Trophoblast cell (in vitro differentiated cells and primary cell): ENCODE measurements at regions not wholly inside any gene's neighbourhood (a gene's known extent, or its start where the extent isn't known, plus 50 kb on each side); places are given as distances from the start of the nearest gene placed in this dataset.

Experiments
- DNase-seq, 2 donors: peaks; one replicate each; pipeline ENCODE4 v3.0.0-alpha.2; 2016
- H2AFZ ChIP-seq: 2 replicates; pipeline ENCODE4 v1.6.1; 2013; ENCODE audit warnings: low read length, moderate library complexity, mild to moderate bottlenecking; ENCODE audit not compliant: insufficient read depth, poor library complexity
- H2AK5ac ChIP-seq: 2 replicates; pipeline ENCODE4 v1.6.1; 2013; ENCODE audit warnings: mild to moderate bottlenecking, low read length
- H2BK120ac ChIP-seq: 2 replicates; pipeline ENCODE4 v1.6.1; 2013; ENCODE audit warnings: low read length, mild to moderate bottlenecking, moderate library complexity; ENCODE audit not compliant: insufficient read depth, poor library complexity
- H2BK12ac ChIP-seq: 2 replicates; pipeline ENCODE4 v1.6.1; 2013; ENCODE audit warnings: mild to moderate bottlenecking, low read length, moderate library complexity
- H2BK5ac ChIP-seq: 2 replicates; pipeline ENCODE4 v1.6.1; 2013; ENCODE audit warnings: low read length, low read depth, moderate library complexity, mild to moderate bottlenecking; ENCODE audit not compliant: poor library complexity
- H3K14ac ChIP-seq: 2 replicates; pipeline ENCODE4 v1.6.1; 2013; ENCODE audit warnings: mild to moderate bottlenecking, low read length
- H3K18ac ChIP-seq: 2 replicates; pipeline ENCODE4 v1.6.1; 2013; ENCODE audit warnings: mild to moderate bottlenecking, low read length
- H3K23ac ChIP-seq: 2 replicates; pipeline ENCODE4 v1.6.1; 2013; ENCODE audit warnings: low read length
- H3K27ac ChIP-seq: 2 replicates; pipeline ENCODE4 v1.5.1; 2013; ENCODE audit warnings: low read depth, mild to moderate bottlenecking, inconsistent platforms, low read length, moderate library complexity
- H3K27me3 ChIP-seq: 2 replicates; pipeline ENCODE4 v1.6.1; 2013; ENCODE audit warnings: inconsistent platforms, mild to moderate bottlenecking, low read length, moderate library complexity; ENCODE audit not compliant: insufficient read depth
- H3K36me3 ChIP-seq, 2 experiments: 1 replicate in 1 of 2; 2 replicates in 1 of 2; pipeline ENCODE4 v1.6.1; 2013; ENCODE audit warnings: low read length in 2 of 2, mild to moderate bottlenecking in 2 of 2, moderate library complexity in 1 of 2; ENCODE audit not compliant: insufficient read depth in 2 of 2, control insufficient read depth in 1 of 2
- H3K4ac ChIP-seq: 2 replicates; pipeline ENCODE4 v1.6.1; 2013; ENCODE audit warnings: low read depth, mild to moderate bottlenecking, low read length, moderate library complexity
- H3K4me1 ChIP-seq, 2 experiments: 1 replicate in 1 of 2; 2 replicates in 1 of 2; pipeline ENCODE4 v1.6.1; 2013; ENCODE audit warnings: low read length in 2 of 2, mild to moderate bottlenecking in 2 of 2, moderate library complexity in 1 of 2; ENCODE audit not compliant: insufficient read depth in 2 of 2, control insufficient read depth in 1 of 2
- H3K4me2 ChIP-seq: 2 replicates; pipeline ENCODE4 v1.6.1; 2013; ENCODE audit warnings: inconsistent platforms, mild to moderate bottlenecking, low read length, moderate library complexity
- H3K4me3 ChIP-seq: 2 replicates; pipeline ENCODE4 v1.5.1; 2013; ENCODE audit warnings: mild to moderate bottlenecking, low read depth, low read length, inconsistent platforms
- H3K79me1 ChIP-seq: one replicate; pipeline ENCODE4 v1.6.1; 2013; ENCODE audit warnings: low read length
- H3K79me2 ChIP-seq: 2 replicates; pipeline ENCODE4 v1.6.1; 2013; ENCODE audit warnings: low read length, mild to moderate bottlenecking; ENCODE audit not compliant: control insufficient read depth, insufficient read depth, poor library complexity
- H3K9ac ChIP-seq: 2 replicates; pipeline ENCODE4 v1.6.1; 2013; ENCODE audit warnings: mild to moderate bottlenecking, low read length
- H3K9me3 ChIP-seq: 2 replicates; pipeline ENCODE4 v1.6.1; 2013; ENCODE audit warnings: low read depth, mild to moderate bottlenecking, control low read depth, inconsistent platforms, low read length; ENCODE audit not compliant: insufficient read depth
- H4K12ac ChIP-seq: 2 replicates; pipeline ENCODE4 v1.6.1; 2013; ENCODE audit warnings: low read depth, mild to moderate bottlenecking, low read length, moderate library complexity
- H4K8ac ChIP-seq: 2 replicates; pipeline ENCODE4 v1.6.1; 2013; ENCODE audit warnings: low read depth, mild to moderate bottlenecking, low read length, moderate library complexity
- H4K91ac ChIP-seq: one replicate; pipeline ENCODE4 v1.6.1; 2013; ENCODE audit warnings: low read depth, mild to moderate bottlenecking, low read length, moderate library complexity
- WGBS: extraction: QIAGEN DNeasy Blood & Tissue Kit; methylation state at CpG from one replicate; pipeline ENCODE4 v1.1.7; 2013; ENCODE audit warnings: missing lambda C conversion rate; ENCODE audit not compliant: insufficient read length, insufficient coverage; ENCODE audit errors: extremely low coverage; 5-methylcytosine and 5-hydroxymethylcytosine counted together

- Histone ChIP-seq H3K4ac (no peak overlapping the region), H3K4me1 (no peaks in the 10 kb centered on the region), H4K91ac (no peak overlapping the region), H3K27ac (no peak overlapping the region), H3K36me3 (no peaks in the 10 kb centered on the region), H3K23ac (no peak overlapping the region), H3K4me2 (no peak overlapping the region), H2AK5ac (no peak overlapping the region), H2BK12ac (no peak overlapping the region), H3K14ac (no peak overlapping the region), H3K18ac (no peak overlapping the region), H3K4me3 (no peak overlapping the region), H2BK120ac (no peak overlapping the region), H3K79me1 (no peaks in the 10 kb centered on the region), H3K79me2 (no peaks in the 10 kb centered on the region), H4K12ac (no peak overlapping the region), H3K9ac (no peak overlapping the region), H4K8ac (no peak overlapping the region), H3K9me3 (no peaks in the 10 kb centered on the region), H3K27me3 (no peaks in the 10 kb centered on the region), H2BK5ac (no peak overlapping the region), H2AFZ (no peak overlapping the region)
- WGBS, result no CpG with 5 or more reads among the region's 6 CpGs
- DNase-seq, result no peak
Observed at GRCh38 chr20:22100686-22101085, 395.2 kb downstream of the PAX1 start.

DNA sequence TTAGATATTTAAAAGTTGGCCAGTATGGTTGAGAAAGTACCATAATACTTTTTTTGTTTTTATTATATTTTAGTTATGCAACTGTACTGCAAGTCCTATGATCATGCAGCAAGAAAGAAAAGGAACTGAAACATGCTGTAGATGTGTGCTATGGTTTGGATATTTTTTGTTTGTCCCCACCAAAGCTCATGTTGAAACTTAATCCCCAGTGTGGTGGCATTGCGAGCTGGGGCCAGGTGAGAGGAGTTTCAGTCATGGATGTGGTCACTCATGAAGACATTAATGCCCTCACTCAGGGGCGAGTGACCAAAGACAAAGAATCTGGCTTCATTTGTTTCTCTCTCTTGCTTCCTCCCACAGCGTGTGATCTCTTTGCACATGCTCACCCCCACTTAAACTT, 393.9 kb downstream of the PAX1 start:
- no CpG with 5 or more reads among the region's 3 CpGs for WGBS

DNA sequence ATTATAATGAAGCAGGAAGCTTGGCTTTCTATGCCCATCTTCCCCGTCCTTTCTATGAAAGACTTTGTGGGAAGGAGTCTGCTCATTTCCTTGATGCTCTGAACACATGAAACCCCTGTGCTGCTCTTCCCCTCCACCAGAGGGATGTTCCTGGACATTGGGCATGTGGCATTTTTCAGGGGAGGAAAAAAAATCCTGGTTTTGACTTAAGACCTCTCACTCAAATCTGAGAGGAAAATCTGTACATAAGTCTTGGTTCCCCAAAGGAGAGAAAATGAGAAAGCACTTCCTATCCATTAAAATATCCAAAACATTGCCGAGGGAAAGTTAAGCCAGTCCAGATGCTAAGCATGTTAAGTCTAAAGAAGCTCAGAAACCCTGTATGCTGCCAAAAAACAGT, 393.0 kb downstream of the PAX1 start:
- no peak overlapping the region for H4K12ac ChIP-seq
- no peak overlapping the region for H3K4me2 ChIP-seq
- no peak overlapping the region for H2BK12ac ChIP-seq
- no peaks in the 10 kb centered on the region for H3K79me1 ChIP-seq
- H3K9me3 ChIP-seq, result no peaks in the 10 kb centered on the region
- no peak overlapping the region for H3K23ac ChIP-seq
- H4K8ac ChIP-seq, result no peak overlapping the region
- H2AK5ac ChIP-seq, result no peak overlapping the region
- H2BK120ac ChIP-seq, result no peak overlapping the region
- H3K4me3 ChIP-seq, result no peak overlapping the region
- no peaks in the 10 kb centered on the region for H3K36me3 ChIP-seq
- H3K18ac ChIP-seq, result no peak overlapping the region
- DNase-seq, result no peak
- no peaks in the 10 kb centered on the region for H3K79me2 ChIP-seq
- no peak overlapping the region for H4K91ac ChIP-seq
- no peak overlapping the region for H3K14ac ChIP-seq
- no peaks in the 10 kb centered on the region for H3K4me1 ChIP-seq
- no peak overlapping the region for H3K27ac ChIP-seq
- H3K27me3 ChIP-seq, result no peaks in the 10 kb centered on the region
- no peak overlapping the region for H3K9ac ChIP-seq
- no CpG with 5 or more reads among the region's 2 CpGs for WGBS
- no peak overlapping the region for H3K4ac ChIP-seq
- no peak overlapping the region for H2BK5ac ChIP-seq
- H2AFZ ChIP-seq, result no peak overlapping the region

More for the DNA sequence above, 393.9 kb downstream of the PAX1 start:
- no peaks in the 10 kb centered on the region for H3K27me3 ChIP-seq
- H3K9me3 ChIP-seq, result no peaks in the 10 kb centered on the region
- no peak overlapping the region for H3K4me2 ChIP-seq
- H4K91ac ChIP-seq, result no peak overlapping the region
- no peak overlapping the region for H3K23ac ChIP-seq
- no peaks in the 10 kb centered on the region for H3K79me2 ChIP-seq
- H4K8ac ChIP-seq, result no peak overlapping the region
- H3K9ac ChIP-seq, result no peak overlapping the region
- no peaks in the 10 kb centered on the region for H3K36me3 ChIP-seq
- H3K4me1 ChIP-seq, result no peaks in the 10 kb centered on the region
- no peak overlapping the region for H3K27ac ChIP-seq
- DNase-seq, result no peak
- H2BK5ac ChIP-seq, result no peak overlapping the region
- no peak overlapping the region for H2BK12ac ChIP-seq
- H3K18ac ChIP-seq, result no peak overlapping the region
- no peak overlapping the region for H3K4ac ChIP-seq
- no peak overlapping the region for H3K14ac ChIP-seq
- no peak overlapping the region for H2AK5ac ChIP-seq
- no peak overlapping the region for H4K12ac ChIP-seq
- no peak overlapping the region for H3K4me3 ChIP-seq
- H2BK120ac ChIP-seq, result no peak overlapping the region
- H3K79me1 ChIP-seq, result no peaks in the 10 kb centered on the region
- no peak overlapping the region for H2AFZ ChIP-seq

- H2BK12ac ChIP-seq, result no peak overlapping the region
- H3K79me2 ChIP-seq, result no peaks in the 10 kb centered on the region
- no peak for DNase-seq
- H2AFZ ChIP-seq, result no peak overlapping the region
- no peak overlapping the region for H4K8ac ChIP-seq
- peaks cover 7% of the 10 kb centered on the region for H3K9me3 ChIP-seq
- no peak overlapping the region for H3K4ac ChIP-seq
- H3K9ac ChIP-seq, result no peak overlapping the region
- H3K14ac ChIP-seq, result no peak overlapping the region
- no peaks in the 10 kb centered on the region for H3K36me3 ChIP-seq
- H3K4me3 ChIP-seq, result no peak overlapping the region
- H3K27me3 ChIP-seq, result no peaks in the 10 kb centered on the region
- H3K23ac ChIP-seq, result no peak overlapping the region
- H3K18ac ChIP-seq, result no peak overlapping the region
- no peak overlapping the region for H4K91ac ChIP-seq
- no peak overlapping the region for H2AK5ac ChIP-seq
- H3K27ac ChIP-seq, result no peak overlapping the region
- no peak overlapping the region for H3K4me2 ChIP-seq
- H4K12ac ChIP-seq, result no peak overlapping the region
- no peak overlapping the region for H2BK5ac ChIP-seq
- no peak overlapping the region for H2BK120ac ChIP-seq
- no peaks in the 10 kb centered on the region for H3K79me1 ChIP-seq
- WGBS, result no CpG with 5 or more reads among the region's 1 CpG
- no peaks in the 10 kb centered on the region for H3K4me1 ChIP-seq
Observed at GRCh38 chr20:22093122-22093521, 387.7 kb downstream of the PAX1 start.
